Common myeloid progenitor, CD34-positive (primary cell): ENCODE measurements at regions not wholly inside any gene's neighbourhood (a gene's known extent, or its start where the extent isn't known, plus 50 kb on each side); places are given as distances from the start of the nearest gene placed in this dataset.

ENCODE experiments used
- CTCF ChIA-PET: fragments of 350-600 bp; sonication (Branson Sonifier 250); formaldehyde crosslinking; loops from one replicate; lab custom pipeline; 2021; ENCODE audit warnings: antibody characterized with exemption; lab: Charles Lee
- POLR2A ChIA-PET: fragments of 350-600 bp; sonication (Branson Sonifier 250); formaldehyde crosslinking; loops from one replicate; lab custom pipeline; 2021; ENCODE audit warnings: antibody characterized with exemption; lab: Charles Lee
- DNase-seq, 3 donors: peaks; one replicate each; pipeline versions ENCODE4 v3.0.0 to v3.0.0-alpha.2; 2013
- H3K27ac ChIP-seq, 2 experiments: 1 replicate in 1 of 2; 2 replicates in 1 of 2; pipeline ENCODE4 v1.7.0; 2013; ENCODE audit warnings: inconsistent platforms in 2 of 2, low read length in 2 of 2, mild to moderate bottlenecking in 2 of 2, low read depth in 1 of 2, moderate library complexity in 1 of 2; ENCODE audit not compliant: severe bottlenecking in 2 of 2, insufficient read depth in 1 of 2, poor library complexity in 1 of 2
- H3K27me3 ChIP-seq, 5 experiments: replicated peaks in 2 of 5; 1 replicate in 3 of 5; 2 replicates in 2 of 5; pipeline versions ENCODE4 v1.6.1 to v1.7.0; 2013; ENCODE audit warnings: low read length in 4 of 5, mild to moderate bottlenecking in 2 of 5, moderate library complexity in 2 of 5, inconsistent platforms in 1 of 5; ENCODE audit not compliant: insufficient read depth in 5 of 5, control insufficient read depth in 4 of 5
- H3K36me3 ChIP-seq, 4 experiments: 1 replicate in 2 of 4; 2 replicates in 2 of 4; pipeline versions ENCODE4 v1.6.1 to v1.7.0; 2013; ENCODE audit warnings: low read length in 3 of 4, control low read depth in 1 of 4, mild to moderate bottlenecking in 1 of 4; ENCODE audit not compliant: control insufficient read depth in 4 of 4, insufficient read depth in 4 of 4
- H3K4me1 ChIP-seq, 4 experiments: 1 replicate in 3 of 4; 2 replicates in 1 of 4; pipeline versions ENCODE4 v1.6.1 to v1.7.1; 2013; ENCODE audit warnings: low read length in 3 of 4, mild to moderate bottlenecking in 3 of 4, control low read depth in 1 of 4, inconsistent platforms in 1 of 4, moderate library complexity in 1 of 4; ENCODE audit not compliant: control insufficient read depth in 4 of 4, insufficient read depth in 4 of 4; ENCODE audit errors: control extremely low read depth in 1 of 4
- H3K4me3 ChIP-seq, 7 experiments: 1 replicate in 4 of 7; 2 replicates in 3 of 7; pipeline versions ENCODE4 v1.5.1 to v1.7.0; 2013; ENCODE audit warnings: mild to moderate bottlenecking in 7 of 7, low read length in 6 of 7, moderate library complexity in 6 of 7, inconsistent platforms in 2 of 7, low read depth in 2 of 7, control low read depth in 1 of 7; ENCODE audit not compliant: insufficient read depth in 4 of 7, control insufficient read depth in 1 of 7; ENCODE audit errors: extremely low read depth in 1 of 7
- H3K9me3 ChIP-seq, 5 experiments: 1 replicate in 4 of 5; 2 replicates in 1 of 5; pipeline versions ENCODE4 v1.6.1 to v1.7.1; 2013; ENCODE audit warnings: low read length in 4 of 5, mild to moderate bottlenecking in 2 of 5, inconsistent platforms in 1 of 5, low read depth in 1 of 5, moderate library complexity in 1 of 5; ENCODE audit not compliant: control insufficient read depth in 4 of 5, insufficient read depth in 2 of 5; ENCODE audit errors: control extremely low read depth in 1 of 5
- WGBS: methylation state at CpG from one replicate; pipeline ENCODE4 v1.1.5; 2013; ENCODE audit not compliant: insufficient coverage; 5-methylcytosine and 5-hydroxymethylcytosine counted together

DNA sequence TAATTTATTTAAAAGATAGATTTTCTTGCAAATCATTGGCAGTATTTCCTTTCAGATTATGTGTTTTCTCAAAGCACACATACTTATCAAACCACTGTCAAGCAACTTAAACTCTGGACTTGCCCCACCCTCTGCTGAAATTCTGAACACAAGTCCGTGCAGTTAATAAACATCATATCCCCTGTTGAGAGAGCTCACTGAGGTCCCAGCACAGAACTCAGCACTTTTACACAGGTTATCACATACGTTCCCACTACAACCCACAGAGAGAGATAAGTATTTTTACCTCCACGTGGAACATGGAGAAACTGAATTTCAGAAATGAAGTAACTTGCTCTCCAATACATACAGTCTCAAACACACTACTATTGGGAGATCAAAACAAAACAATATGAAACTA is 267.6 kb upstream of the IGF1R start:
- CTCF ChIA-PET: no interaction called here
- Histone ChIP-seq H3K27ac (no peak overlapping the region), H3K4me3 (no peak overlapping the region), H3K9me3 (peaks cover 0 to 7% (median 2%) of the 10 kb centered on the region in 5 experiments), H3K4me1 (peaks cover 0 to 2% (median 0%) of the 10 kb centered on the region in 4 experiments), H3K27me3 (peaks cover 0 to 14% (median 2%) of the 10 kb centered on the region in 5 experiments), H3K36me3 (no peaks in the 10 kb centered on the region)
- POLR2A ChIA-PET: no interaction called here
- no peak for DNase-seq
- 100% methylated on average over 2 of the region's 3 CpGs for WGBS

DNA sequence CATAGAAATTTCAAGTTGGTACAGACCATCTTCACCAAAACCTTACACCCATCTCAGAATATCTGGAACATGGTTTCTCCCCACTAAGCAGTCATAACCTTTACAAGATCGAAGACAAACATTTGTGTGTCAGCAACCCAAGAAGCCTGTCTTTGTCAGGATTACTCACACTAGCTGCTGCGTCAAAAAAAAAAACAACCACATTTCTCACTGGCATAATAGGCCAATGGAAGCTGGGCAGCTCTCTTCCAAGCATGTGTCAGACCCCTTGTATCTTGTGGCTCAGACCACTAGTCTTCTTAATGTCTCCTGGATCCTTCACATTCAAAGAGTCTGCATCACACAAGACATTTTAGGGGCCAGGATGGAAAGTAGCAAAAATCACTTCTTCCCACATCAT is 266.9 kb upstream of the IGF1R start:
- peaks cover 0 to 7% (median 2%) of the 10 kb centered on the region in 5 experiments for H3K9me3 ChIP-seq
- 83% methylated on average over 1 of the region's 2 CpGs for WGBS
- DNase-seq: no peak
- H3K4me3 ChIP-seq: no peak overlapping the region
- POLR2A ChIA-PET: interaction anchor here (1.5 kb wide), 1 partner anchor 30 kb away, joined by 3 read pairs; no protein-coding TSS in a partner anchor
- H3K36me3 ChIP-seq: no peaks in the 10 kb centered on the region
- CTCF ChIA-PET: interaction anchor here (1.5 kb wide), 1 partner anchor 47 kb away, joined by 4 read pairs; no protein-coding TSS in a partner anchor
- H3K27me3 ChIP-seq: peaks cover 0 to 16% (median 2%) of the 10 kb centered on the region in 5 experiments
- no peak overlapping the region for H3K27ac ChIP-seq
- H3K4me1 ChIP-seq: peaks cover 0 to 2% (median 0%) of the 10 kb centered on the region in 4 experiments

DNA sequence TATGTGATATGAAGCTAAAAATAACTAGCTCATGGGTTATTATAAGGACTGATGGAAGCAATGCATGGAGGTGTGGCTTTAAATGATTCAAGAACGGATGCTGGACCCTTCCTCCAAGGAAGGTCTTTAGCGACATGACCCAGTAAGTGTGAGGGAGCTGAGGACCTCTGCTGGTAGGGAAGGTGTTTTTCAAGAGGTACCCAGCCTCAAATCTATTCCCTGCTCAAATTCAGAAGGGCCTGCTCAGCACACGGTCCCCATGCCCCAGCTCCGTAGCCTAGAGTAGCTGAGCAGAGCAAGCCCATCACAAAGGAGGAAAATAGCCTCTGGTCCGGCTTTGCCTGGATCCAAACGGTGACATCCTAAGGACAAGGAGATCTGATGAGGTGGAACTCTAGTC is 266.2 kb upstream of the IGF1R start:
- Histone ChIP-seq H3K27me3 (peaks cover 0 to 16% (median 3%) of the 10 kb centered on the region in 5 experiments), H3K27ac (no peak overlapping the region), H3K4me3 (no peak overlapping the region), H3K36me3 (no peaks in the 10 kb centered on the region), H3K9me3 (peaks cover 0 to 7% (median 2%) of the 10 kb centered on the region in 5 experiments), H3K4me1 (no peaks in the 10 kb centered on the region)
- ChIA-PET CTCF (interaction anchor here (1.5 kb wide), 1 partner anchor 48 kb away, joined by 4 read pairs; no protein-coding TSS in a partner anchor), POLR2A (interaction anchor here (1.5 kb wide), 1 partner anchor 31 kb away, joined by 3 read pairs; no protein-coding TSS in a partner anchor)
- 100% methylated on average over 1 of the region's 6 CpGs for WGBS
- DNase-seq: no peak

DNA sequence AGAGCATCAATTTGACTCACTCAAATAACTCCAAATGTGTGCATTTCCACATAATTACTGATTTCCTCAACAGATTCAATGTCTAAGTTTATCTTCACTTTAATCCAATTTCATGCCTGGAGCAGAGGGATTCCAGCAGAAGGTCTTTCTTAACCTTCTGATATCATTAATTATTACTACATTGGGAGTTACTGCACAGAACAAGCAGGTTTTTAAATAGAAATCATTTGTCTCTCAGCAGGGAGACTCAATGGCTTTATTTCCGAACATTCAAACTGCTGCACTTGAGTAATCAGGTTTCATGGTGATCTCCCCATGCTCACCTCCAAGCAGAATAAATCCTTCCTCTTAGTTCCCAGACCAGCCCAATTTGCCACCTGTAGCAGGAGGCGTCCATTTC is 264.8 kb upstream of the IGF1R start:
- H3K4me3 ChIP-seq: no peak overlapping the region
- H3K9me3 ChIP-seq: peaks cover 0 to 4% (median 2%) of the 10 kb centered on the region in 5 experiments
- ChIA-PET POLR2A (no interaction called here), CTCF (no interaction called here)
- DNase-seq: no peak
- 86% methylated on average over 1 of the region's 2 CpGs for WGBS
- H3K36me3 ChIP-seq: no peaks in the 10 kb centered on the region
- no peaks in the 10 kb centered on the region for H3K4me1 ChIP-seq
- H3K27ac ChIP-seq: no peak overlapping the region
- H3K27me3 ChIP-seq: peaks cover 0 to 16% (median 3%) of the 10 kb centered on the region in 5 experiments

DNA sequence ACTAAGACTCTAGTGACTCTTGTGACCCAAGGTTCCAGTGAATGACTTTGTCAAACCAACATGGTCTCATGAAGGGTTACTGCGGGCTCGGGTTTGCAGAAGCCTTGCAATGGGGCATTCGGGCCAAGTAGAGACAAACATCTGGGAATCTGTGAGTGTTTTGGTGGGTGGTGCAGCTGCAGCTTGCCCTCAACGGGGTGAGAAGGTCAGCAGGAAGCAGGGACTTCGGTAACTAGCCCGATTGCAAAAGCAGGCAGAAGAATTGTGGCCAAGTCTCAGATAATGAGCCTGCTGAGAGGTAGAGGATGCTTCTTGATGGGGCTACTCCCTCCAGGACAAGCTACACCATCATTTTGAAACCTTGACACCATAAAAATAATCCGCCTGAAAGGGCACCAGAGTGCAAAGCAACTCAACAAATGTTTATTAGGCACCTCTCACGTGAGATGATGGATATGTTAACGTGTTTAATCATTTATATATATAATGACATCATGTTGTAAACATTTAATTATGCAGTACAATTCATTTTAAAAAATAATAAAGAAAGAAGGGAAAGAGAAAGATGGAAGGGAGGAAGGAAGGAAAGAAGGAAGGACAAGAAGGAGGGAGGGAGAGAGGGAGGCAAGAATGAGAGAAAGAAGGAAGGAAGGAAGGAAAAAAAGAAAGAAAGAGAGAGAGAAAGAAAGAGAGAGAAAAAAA is 263.9 kb upstream of the IGF1R start:
- DNase-seq: no peak
- no peaks in the 10 kb centered on the region for H3K36me3 ChIP-seq
- no peak overlapping the region for H3K27ac ChIP-seq
- no peak overlapping the region for H3K4me3 ChIP-seq
- WGBS: 50% methylated on average over 5 of the region's 9 CpGs
- ChIA-PET CTCF (no interaction called here), POLR2A (no interaction called here)
- H3K9me3 ChIP-seq: peaks cover 0 to under 1% (median 0%) of the 10 kb centered on the region in 5 experiments
- no peaks in the 10 kb centered on the region for H3K4me1 ChIP-seq
- H3K27me3 ChIP-seq: peaks cover 0 to 16% (median 3%) of the 10 kb centered on the region in 5 experiments

DNA sequence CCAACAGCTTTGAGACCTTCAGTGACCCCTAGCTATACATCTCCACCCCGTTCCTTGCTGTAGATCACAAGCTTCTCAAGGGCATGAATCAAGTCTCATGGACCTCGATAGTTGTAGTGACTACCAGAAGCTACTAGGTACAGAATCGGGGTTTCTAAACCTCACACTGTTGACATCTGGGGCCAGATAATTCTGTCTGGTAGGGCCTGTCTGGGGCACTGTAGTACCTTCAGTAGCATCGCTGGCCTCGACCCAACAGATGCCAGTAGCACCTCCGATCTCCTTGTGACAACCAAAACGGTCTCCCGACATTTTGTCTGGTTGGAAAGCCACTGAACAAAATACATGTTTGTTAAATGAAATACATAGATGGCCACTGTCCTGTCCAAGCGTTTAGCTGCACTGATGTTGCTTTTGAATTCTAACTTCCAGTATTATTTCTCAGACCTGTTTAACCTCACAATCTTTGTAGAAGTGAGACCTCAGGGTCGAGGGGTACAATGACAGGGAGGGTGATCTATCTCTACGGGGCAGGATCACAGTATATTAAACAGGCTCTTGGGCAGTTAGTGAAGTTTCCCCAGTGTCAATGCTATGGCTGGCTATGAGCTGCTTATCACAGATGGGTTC is 262.5 kb upstream of the IGF1R start:
- ChIA-PET CTCF (no interaction called here), POLR2A (no interaction called here)
- Histone ChIP-seq H3K27me3 (peaks cover 0 to 16% (median 3%) of the 10 kb centered on the region in 5 experiments), H3K27ac (no peak overlapping the region), H3K9me3 (no peaks in the 10 kb centered on the region), H3K4me1 (no peaks in the 10 kb centered on the region), H3K36me3 (no peaks in the 10 kb centered on the region), H3K4me3 (no peak overlapping the region)
- DNase-seq: no peak
- 88% methylated on average over 11 of the region's 11 CpGs for WGBS

DNA sequence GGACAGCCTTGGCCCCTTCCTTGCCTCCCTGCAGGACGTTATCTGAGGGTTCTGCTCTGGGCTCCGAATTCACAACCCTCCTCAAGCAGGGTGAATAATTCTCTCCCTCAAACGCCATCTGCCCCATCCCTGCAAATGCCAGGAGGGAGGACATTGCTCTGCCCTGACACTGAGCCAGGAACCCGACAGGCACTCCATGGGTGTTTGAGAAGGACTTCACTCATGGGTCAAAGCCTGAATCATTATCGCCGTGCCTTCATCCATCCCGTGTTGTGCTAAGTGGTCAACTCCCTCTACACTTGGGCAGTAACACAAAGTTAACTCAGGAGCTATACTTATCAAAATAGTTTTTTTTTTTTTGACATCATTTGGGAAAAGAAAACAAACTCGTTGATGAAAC is 261.8 kb upstream of the IGF1R start:
- H3K27me3 ChIP-seq: peaks cover 0 to 16% (median 3%) of the 10 kb centered on the region in 5 experiments
- H3K9me3 ChIP-seq: no peaks in the 10 kb centered on the region
- WGBS: 95% methylated on average over 7 of the region's 8 CpGs
- no peaks in the 10 kb centered on the region for H3K4me1 ChIP-seq
- no peak overlapping the region for H3K27ac ChIP-seq
- ChIA-PET POLR2A (no interaction called here), CTCF (no interaction called here)
- no peak overlapping the region for H3K4me3 ChIP-seq
- DNase-seq: no peak
- H3K36me3 ChIP-seq: no peaks in the 10 kb centered on the region
